ENCODE measurements at regions not wholly inside any gene's neighbourhood (a gene's known extent, or its start where the extent isn't known, plus 50 kb on each side); places are given as distances from the start of the nearest gene placed in this dataset.
"Not testable (repeated sequence)": the region's sequence is repeated elsewhere in the genome, so short reads cannot be mapped to it uniquely, and the experiment has no call there.

DNA sequence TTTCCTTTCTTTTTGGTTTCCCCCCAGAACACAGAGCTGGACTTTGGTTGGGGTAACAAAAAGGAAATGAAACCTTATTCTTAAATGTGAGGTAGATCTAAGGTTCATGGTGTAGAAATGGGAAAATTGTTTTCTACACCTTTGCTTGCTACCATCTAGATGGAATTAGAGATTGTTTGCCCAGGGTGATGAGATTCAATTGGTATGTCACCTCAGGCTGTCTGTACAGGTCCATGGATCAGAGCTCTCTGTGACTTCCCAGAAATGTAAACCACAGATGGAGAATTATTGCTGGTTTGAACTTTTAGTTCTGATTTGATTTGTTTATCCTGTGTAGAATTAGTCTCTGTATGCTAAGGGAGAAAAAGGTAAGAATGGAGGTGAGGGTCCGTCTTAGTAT lies 146.7 kb downstream of the PCDH7 start:
- DNase-seq (ENCODE audit: extremely low read depth in 1 of 11, low read depth in 9 of 11, low spot score in 4 of 11) = no peak

DNA sequence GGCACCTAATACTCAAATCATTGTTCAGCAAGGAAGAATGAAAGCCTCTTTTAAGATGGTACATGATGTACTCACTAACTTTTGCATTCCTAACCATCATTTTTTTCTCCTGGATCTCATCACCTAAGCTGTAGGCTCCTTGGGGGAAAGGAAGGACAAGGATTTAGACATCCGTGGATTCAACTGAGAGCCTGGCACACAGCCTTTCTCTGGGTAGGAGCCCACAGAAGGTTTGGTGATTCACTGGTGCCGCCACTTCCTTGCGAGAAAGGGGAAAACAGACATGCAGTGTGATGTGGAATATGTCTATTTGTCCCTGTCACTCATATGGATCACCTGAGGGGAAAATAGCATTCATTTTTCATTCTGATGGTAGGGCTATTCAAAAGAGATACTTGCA lies 147.3 kb downstream of the PCDH7 start:
- DNase-seq (ENCODE audit: extremely low read depth in 1 of 11, low read depth in 9 of 11, low spot score in 4 of 11) = no peak

DNA sequence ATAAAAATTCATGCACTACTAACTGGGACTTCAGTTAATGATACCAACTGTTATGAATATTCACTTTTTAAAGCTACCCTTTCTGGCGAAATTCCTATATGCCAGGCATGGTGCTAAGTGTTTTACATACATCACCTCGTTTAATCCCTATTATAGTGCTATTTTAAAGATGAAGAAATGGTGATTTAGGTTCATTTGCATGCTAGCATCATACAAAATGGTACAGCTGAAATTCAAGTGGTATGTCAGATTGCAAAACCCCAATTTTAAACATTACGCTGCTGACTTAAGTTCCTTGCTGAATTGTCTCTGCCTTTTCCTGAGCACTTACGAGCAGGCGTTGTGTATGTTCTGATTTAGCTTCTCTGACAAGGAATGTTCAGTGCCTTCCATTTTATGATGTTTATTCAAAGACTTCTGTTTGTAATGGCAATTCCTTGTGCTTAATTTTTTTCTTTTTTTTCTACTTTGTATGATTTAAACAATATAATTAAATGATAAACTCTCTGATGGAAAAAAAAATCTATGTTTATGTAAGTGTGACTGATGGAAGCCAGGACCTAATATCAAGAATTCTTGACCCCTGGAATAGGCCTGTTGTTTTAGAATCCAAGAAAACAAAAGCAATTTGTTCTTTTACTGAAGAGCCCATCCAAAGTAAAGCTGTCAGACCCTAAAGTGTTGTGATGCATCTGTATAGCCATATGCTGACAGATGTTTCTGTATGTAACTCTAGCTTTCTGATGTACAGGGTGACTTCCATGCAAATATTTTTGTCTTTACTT lies 148.1 kb downstream of the PCDH7 start:
- peak in 10 of 11 donors; percentile 17 to 42 (median 22) for DNase-seq (ENCODE audit: extremely low read depth in 1 of 11, low read depth in 9 of 11, low spot score in 4 of 11)

DNA sequence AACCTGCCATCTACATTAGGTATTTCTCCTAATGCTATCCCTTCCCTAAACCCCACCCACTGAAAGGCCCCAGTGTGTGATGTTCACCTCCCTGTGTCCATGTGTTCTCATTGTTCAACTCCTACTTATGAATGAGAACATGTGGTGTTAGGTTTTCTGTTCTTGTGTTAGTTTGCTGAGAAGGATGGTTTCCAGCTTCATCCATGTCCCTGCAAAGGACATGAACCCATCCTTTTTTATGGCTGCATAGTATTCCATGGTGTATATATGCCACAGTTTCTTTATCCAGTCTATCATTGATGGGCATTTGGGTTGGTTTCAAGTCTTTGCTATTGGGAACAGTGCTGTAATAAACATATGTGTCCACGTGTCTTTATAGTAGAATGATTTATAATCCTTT lies 149.2 kb downstream of the PCDH7 start:
- DNase-seq (ENCODE audit: extremely low read depth in 1 of 11, low read depth in 9 of 11, low spot score in 4 of 11) = not testable (repeated sequence)

DNA sequence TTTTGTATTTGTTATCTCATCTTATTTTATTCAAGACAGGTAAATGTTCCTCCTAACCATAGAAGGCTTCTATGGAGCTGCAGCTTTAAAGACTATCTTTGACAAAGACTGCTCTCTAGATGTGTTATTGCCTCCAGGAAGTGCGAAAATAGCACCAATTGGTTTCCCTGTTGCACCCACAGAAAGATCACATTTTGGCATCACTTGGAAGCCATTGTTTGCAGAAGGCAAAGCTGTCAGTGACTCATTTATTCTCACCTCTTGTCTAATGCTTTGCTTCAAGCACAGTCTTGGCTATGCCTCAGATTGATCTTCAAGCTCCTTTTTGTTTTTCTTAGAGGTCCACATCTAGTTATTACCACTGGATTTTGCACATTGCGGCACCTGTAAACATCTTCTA lies 150.3 kb downstream of the PCDH7 start:
- no peak for DNase-seq (ENCODE audit: extremely low read depth in 1 of 11, low read depth in 9 of 11, low spot score in 4 of 11)

DNA sequence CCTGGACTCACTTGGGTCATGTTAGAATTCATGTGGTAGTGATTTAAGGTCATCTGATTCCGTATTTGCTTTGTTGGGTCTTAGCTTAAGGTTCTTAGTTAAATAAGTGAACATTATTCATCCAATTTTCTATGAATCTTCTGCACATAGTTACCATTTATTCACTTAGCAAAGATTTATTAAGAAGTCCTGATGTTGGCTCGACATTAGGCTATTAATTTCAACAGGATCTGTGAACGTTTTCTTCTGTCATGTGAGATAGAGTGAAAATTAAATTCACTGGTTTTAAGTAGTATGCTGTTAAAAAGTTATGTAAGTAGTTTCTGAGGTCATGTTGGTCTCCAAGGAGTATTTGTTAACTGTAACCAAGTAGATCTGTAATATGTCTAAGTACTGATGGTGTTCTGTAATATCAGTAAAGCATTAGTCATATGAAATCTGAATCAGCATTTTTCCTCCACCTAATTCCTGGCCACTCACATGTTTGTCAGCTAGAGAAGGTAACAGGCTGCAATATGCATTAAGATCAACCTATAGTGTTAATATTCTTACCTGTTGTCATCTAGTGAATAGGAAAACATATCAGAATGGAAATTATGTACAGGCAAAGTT lies 155.6 kb downstream of the PCDH7 start:
- no peak for DNase-seq (ENCODE audit: extremely low read depth in 1 of 11, low read depth in 9 of 11, low spot score in 4 of 11)

DNA sequence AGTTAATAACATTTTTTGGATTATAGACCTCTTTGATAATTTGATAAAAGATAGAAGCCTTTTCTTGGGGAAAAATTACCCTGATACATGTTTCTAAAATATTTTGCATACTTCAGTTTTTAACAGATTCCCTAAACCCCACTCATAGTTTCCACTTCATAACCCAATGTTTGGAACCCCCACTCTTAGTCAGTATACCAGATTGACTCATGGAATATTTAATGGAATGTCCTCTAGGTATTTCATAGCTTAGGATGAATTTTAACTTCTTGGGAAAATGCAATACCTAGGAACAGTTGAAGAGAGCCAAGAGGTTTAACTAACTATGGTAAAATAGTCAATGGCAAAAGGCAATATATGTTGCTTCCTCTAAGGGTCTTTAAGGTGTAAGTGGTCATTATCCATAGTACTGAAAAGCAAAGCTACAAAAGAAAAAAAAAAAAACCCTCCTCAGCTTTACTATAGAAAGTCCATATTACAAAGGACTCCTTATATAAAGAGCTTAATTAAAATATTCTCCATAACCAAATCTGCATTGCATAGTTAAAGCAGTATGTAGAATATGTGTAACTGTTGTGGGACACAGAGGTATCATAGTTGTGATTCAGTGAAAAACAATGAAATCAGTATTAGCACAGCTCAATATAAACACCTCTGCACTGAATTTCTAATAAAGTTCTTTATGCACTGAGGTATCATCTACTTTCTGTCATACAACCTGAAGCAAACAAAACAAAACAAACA lies 159.9 kb downstream of the PCDH7 start:
- DNase-seq (ENCODE audit: extremely low read depth in 1 of 11, low read depth in 9 of 11, low spot score in 4 of 11) = no peak

DNA sequence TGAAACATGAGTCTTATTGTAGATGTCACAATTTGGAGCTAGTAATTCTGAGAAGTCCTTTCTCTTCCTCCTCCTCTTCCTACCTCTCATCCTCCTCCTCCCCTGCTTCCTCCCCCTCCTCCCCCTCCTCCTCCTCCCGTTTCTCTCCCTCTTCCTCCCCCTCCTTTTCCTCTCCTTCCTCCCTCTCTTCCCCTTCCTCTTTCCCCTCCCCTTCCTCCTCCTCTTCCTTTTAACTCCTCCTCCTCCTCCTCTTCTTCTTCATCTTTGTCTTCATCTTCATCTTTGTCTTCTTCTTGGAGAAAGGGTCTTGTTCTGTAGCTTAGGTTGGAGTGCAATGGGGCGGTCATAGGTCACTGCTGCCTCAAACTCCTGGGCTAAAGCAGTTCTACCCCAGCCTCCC lies 161.8 kb downstream of the PCDH7 start:
- DNase-seq (ENCODE audit: extremely low read depth in 1 of 11, low read depth in 9 of 11, low spot score in 4 of 11) = no peak

DNA sequence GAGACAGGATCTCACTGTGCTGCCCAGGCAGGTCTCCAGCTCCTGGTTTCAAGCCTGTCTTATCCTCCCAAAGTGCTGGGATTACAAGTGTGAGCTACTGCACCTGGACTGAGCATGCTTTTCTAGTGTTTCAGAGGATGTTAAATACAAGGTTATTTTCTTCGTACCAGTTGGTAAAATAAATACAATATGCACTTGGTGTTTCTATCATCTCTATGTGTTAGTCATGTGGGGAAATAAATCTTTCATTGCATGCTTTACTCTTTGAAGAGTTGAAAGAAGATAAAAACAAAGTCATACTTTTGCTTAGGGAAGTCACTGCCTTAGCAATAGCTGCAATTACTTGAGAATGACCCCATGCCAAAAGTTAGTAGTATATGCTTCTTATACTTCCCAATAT lies 162.3 kb downstream of the PCDH7 start:
- DNase-seq (ENCODE audit: extremely low read depth in 1 of 11, low read depth in 9 of 11, low spot score in 4 of 11) = no peak

DNA sequence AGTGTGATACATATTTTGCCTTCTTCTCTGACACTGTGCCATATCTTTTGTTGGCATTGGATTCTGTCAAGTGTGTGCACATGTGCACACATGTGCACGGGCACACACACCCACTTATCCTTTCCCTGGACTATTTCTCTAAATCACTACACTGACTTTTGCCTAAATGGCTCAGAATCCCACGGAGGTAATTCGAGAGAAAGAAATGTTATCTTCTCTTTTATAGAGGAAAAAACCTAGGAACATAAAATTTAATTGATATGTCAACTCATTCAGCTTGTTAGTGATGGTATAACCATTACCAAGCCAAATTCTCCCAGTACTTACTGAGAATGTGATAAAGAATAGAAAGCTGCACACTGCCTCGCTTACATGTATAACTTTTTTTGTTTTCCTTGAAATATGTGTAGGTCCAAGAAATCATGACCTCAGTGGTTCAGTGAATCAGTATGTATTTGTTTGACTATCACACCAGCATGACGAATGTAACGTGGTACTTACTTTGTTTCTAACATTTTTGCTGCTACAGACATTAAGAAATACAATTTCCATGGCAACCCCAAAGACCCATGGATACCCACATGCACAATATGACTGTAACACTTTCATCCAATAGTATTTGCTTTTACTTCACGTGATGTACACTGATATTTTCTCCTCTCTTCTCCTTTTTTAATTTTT lies 163.0 kb downstream of the PCDH7 start:
- no peak for DNase-seq (ENCODE audit: extremely low read depth in 1 of 11, low read depth in 9 of 11, low spot score in 4 of 11)

DNA sequence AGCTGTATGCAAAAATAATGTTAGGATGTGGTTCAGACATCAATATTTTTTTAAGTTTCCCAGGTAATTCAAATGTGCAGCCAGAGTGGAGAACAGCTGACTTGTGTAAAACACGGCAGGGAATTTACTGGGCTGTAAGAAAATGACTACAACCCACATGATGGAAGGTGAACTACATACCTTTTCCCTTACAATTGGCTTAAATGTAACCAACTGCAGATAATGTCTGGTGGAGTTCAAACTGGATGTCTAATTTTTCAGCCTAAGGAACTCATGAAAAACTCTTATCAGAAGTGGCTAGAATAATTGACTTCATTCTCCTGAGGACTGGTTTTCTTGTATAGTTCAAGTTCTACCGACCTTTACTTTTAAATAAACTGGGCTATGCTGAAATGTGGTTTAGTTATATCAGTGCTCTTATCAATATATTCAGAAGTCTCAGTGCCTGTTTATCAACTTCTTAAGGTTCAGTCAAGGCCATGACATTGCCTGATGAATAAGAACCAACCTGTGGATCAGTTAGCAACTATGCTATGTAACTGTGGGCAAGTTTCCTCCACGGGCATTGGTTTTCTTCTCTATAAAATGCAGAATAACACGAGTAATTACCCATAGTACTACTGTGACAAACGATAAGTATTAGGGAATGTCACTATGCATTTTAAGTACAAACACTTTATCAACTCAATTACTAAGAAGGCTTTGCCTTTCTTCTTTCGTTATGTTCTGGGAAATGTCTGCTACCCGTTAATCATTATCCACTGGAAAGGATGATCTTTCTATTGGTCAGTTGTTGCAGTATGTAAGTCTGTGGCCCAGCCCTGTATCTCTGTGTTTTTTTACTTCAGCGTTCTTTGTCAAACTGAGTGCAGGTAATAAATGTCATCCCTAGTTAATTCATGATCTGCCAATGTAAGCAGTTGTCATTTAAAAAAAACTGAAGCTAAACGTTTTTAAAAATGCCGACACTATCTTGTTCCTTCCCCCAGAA lies 181.6 kb downstream of the PCDH7 start:
- no peak for DNase-seq (ENCODE audit: extremely low read depth in 1 of 11, low read depth in 9 of 11, low spot score in 4 of 11)

DNA sequence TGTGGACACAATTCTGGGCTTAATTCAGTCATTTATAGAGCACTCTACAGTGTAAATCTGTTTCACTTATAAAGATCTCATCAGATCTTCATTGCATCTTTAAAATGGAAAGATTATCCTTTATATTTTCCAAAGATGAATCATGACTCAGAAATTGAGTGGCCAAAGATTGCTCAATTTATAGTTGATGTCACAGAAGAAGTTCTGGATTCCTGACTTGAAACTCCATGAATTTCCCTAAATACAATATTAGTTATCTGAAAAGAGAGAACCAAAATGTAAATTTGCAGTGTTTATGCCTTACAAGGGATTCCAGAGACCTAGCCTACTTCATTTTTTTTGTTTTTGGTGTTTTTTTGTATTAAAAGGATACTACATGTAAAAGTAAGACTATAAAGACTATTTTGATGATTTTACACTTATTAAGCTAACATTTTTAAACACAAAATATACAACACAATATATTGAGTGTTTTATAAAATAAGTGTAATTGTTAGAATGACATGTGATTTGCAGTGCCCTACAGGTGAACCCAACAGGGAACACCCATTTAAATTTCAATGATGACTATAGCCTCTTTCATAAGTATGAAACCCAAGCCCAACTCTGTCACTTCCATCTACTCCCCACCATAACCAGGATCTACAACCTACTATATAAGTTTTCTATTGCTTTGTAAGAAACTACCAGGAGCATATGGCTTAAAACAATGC lies 183.5 kb downstream of the PCDH7 start:
- DNase-seq (ENCODE audit: extremely low read depth in 1 of 11, low read depth in 9 of 11, low spot score in 4 of 11) = no peak

DNA sequence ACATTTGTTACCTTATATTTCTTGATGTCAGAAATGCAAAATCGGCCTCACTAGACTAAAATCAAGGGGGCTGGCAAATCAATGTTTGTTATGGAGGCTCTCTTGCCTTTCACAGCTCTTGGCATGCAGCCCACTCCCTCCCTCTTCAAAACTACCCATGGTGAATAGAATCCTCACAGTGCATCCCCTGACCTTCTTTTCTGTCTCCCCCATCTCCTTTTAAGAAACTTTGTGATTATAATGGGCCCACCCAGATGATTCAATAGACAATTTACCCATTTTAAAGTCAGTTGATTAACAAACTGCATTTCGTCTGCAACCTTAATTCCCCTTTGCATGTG lies 184.0 kb downstream of the PCDH7 start:
- no peak for DNase-seq (ENCODE audit: extremely low read depth in 1 of 11, low read depth in 9 of 11, low spot score in 4 of 11)

DNA sequence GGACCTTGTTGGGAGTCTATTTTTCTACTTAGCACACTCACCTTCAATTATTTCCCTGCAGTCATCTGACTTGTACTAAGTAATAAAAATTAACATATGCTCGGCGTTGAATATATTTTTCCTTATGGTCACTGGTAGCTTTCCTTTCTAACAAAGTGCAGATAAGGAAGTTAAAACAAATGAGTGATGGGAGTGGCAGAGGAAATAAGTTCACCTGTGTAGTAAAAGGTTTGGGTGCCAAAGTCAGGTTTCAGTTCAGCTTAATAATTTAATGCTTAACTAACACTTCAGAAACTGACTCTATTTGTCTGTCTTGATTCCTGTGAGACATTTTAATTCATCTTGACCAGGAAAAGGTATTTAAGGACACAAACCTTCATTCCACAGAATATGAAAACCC lies 184.4 kb downstream of the PCDH7 start:
- no peak for DNase-seq (ENCODE audit: extremely low read depth in 1 of 11, low read depth in 9 of 11, low spot score in 4 of 11)

DNA sequence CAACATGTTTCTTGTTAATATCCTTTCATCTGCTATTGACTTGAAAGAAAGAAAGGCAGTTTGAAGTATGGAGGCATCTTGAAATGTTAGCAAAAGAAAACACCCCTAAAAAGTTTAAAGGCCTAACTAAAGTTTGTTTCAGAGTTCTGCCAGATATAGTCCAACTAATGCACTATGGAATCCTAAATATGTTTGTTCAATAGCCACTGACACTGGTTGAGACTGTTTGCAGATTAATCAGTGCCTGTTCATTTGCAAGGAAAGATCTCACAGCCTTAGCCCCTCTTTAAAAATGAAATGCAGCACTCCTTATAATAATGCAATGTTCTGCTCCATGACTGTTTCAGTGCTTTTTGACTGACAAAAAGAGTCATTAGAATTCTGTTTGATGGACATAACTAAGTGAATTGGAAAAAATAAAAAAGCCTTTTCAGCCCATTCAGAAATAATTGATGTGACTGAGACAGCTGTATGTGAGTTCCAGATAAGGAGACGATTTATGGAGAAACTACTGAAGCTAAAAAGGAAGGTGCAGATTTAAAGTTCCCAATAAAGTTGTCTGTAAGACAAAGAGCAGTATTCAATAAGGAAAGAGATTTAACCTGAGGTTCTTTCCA lies 192.0 kb downstream of the PCDH7 start:
- no peak for DNase-seq (ENCODE audit: extremely low read depth in 1 of 11, low read depth in 9 of 11, low spot score in 4 of 11)

DNA sequence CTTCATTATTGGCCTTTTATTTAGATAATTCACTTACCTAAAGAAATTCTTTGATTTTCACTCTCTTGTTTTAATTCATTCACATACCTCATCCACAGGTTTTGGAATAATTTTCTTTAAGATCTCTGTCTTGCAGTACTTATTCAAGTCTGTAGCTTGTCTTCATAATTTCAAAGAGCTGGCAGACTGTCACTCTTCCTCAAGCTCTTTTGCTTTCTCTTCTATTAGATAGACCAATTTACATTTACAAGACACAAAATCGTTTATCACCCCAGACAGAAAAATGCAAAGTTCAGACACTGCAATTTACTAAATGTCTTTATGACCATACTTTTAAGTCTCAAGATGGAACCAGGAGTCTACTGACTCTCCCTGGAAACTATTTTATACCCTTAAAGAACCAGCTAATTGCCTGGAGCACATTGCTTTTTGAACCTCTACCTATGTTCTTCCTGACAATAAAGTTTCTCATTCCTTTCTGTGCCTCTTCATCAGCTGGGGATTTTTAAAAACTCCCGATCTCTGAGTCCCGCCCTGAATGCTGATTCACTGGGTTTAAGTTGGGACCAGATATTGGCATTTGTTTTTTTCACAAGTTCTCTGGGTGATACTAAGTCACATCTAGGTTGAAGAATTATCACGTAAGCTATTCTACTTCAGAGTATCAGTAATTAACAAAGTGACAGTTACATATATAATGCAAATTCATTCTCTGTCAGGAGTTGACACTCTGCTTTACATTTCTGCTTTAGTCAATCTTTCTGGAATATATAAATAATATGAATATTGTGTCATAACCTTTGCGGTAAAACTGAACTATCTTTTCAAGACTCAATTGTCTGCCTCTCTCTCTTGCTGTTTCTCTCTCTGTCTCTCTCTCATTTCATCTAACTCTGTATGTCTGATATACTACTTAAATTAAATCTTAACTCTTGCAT lies 196.4 kb downstream of the PCDH7 start:
- no peak for DNase-seq (ENCODE audit: extremely low read depth in 1 of 11, low read depth in 9 of 11, low spot score in 4 of 11)

DNA sequence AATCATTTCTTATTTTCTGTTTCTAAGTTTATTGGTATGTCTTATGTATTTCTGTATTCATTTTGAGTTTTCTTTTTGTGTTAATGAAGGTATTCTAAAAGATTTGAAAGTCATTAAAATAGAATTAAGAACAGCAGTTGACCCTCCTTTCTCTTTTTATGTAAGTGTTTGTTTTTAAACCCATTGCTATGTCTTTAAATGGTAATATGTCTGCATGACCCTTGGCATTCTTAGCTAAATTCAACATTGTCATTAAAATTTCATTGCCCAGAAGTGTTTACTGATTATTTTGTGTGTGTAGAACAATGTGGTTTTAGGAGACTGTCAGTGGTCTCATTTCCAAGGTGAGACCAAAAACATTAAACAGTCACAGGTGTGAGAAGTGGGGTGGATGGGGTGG lies 197.8 kb downstream of the PCDH7 start:
- no peak for DNase-seq (ENCODE audit: extremely low read depth in 1 of 11, low read depth in 9 of 11, low spot score in 4 of 11)
